LoVo (cell line): ENCODE measurements at regions not wholly inside any gene's neighbourhood (a gene's known extent, or its start where the extent isn't known, plus 50 kb on each side); places are given as distances from the start of the nearest gene placed in this dataset.

Experiments
- DNase-seq: peaks from one replicate; pipeline ENCODE4 v3.0.0-alpha.2; 2016; ENCODE audit warnings: low spot score

DNA sequence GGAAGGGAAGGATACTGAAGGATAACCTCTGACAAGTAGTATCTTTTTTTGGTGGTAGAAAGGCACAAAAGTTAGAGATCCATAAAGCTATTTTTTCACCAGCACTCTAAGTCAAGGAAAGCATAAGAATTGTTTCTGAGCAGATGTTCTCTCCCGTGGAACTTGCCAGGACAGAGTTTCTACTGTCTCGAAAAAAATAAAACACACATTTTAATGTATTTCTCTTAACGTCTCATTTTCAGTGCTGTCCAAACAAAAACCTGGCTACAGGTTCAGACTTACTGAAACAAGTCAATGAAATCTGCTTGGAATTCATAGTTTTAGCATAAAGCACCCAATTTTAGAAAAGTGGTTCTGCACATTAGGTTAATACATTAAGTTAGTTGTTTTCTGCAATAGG, 338.3 kb downstream of the LTN1 start:
- no peak for DNase-seq

DNA sequence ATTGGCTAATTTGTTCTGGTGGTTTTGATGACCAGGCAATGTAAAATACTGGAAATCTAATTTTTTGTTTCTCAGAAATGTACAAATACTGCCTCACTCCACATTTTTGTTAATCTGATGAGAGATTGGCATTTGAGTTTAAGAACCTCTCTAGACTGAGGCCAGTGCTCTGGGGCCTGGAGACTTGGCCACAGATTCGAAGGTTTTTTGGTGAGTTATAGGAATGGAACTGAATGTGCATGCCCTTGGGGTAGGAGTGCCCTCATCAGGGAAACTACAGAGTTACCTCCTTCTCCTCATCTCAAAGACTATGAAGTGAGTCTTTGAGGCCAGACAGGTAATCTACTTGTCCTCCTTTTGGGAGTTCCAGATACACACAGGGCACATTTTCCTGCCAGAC, 347.9 kb downstream of the LTN1 start:
- DNase-seq, result no peak

DNA sequence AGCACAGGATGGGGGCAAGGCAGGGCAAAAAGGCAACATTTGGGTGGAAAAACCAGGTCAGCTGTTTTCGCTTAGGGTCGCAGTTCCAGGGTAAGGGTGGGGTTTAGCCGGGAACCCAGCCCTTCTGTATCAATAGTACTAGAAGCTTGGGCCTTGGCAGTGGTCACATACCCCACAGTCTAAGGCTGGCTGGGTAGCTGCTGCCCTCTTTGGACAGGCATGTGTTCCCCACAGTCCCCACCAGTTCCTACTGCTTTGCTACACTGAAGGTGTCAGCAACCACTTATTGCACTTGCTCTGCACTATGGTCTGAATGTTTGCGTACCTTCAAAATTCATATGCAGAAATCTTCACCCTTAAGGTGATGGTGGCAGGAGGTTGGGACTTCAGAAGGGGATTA, 349.8 kb downstream of the LTN1 start:
- DNase-seq, result no peak

DNA sequence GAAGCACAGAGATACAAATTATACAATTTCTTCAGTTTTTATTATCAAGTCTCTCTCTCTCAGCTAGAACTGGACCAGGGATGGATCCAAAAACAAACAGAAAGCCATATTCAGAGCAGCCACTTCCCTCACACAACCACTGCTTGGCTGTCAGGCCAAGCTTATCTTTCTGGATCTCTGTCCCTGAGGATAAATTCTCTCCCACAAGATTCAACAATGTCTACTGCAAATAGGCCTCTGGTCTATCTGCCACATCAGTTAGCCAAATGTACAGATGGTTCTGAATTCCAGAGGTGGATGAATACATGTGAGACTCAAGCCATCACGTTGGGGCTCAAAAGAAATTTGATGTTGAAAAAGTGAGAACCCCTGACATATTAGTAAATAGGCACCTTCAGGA, 350.9 kb downstream of the LTN1 start:
- no peak for DNase-seq

DNA sequence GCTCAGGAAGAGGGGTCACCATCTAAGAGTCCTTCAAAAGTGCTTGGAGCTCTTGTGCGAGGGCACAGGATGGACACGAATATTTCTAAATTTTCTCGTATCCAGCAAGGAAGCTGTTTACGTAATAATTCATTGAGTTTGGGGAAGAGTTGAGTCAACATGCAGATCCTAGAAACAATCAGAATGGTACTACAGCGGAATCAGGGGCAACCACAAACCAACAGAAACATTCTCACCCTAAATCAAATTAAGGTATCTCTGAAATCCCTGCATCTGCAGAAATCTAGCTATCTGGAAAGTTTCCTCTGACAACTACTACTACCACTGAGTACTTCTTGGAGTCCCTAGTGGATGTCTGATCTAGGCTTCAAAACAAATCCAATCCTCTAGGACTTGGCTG, 352.4 kb downstream of the LTN1 start:
- DNase-seq, result no peak

DNA sequence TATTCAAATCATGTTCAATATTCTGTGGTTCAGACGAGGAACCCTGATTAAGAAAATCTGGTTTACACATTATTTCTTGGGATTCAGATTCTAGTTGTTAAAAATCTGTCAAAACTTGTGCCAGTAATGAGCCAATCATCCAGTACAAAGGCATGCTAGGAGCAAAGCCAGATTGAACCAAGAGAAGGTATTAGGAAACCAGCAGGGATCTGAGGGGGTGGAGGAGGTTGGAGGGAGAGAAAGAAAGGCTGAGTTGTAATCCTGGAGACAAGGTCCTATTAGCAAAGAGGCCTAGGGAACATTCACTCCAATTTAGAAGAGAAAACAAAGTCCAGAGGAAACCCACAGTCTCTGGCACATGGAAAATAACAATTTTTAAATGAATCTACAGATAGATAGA, 352.9 kb downstream of the LTN1 start:
- no peak for DNase-seq

DNA sequence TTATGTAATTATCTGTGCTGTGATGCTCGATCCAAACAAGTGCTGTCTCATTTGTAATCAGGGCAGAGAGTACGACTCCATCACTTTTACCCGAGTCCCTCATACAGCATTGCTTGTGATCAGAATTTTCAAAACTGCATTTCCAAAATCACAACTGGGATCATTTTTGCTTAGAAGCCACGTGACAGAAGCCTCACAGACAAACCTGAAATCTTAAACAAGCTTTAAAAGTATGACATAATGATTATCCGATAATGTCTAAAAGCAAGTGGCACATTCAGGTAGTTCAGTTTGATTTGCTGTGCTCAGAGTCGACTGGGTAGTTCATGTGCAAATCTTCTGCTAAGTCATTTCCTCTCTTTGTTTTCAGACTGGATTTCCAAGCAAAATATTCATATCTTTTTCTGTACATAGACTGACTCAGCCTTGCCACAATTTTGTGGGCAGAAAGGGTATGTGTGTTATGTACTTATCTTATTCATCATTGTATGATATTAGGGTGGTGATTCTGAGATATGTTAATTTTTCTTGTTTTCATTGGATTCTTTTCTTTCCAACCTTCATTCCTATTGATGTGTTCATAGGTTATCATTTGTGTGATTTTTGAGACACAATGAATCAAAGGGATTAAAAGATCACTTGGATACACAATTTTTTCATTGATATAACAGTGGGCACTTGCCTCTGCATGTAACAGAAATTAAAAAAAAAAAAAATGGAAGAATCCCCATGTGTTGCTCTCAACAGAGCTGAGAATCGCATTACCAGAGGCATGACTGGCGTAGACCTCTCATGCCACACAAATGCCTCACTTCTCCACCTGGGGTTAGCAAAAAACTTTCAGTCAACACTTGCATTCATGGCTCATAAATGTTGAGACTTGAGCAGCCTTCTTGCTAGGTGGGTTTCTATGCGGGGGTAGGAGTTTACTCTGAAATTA, 355.7 kb downstream of the LTN1 start:
- DNase-seq, result no peak

DNA sequence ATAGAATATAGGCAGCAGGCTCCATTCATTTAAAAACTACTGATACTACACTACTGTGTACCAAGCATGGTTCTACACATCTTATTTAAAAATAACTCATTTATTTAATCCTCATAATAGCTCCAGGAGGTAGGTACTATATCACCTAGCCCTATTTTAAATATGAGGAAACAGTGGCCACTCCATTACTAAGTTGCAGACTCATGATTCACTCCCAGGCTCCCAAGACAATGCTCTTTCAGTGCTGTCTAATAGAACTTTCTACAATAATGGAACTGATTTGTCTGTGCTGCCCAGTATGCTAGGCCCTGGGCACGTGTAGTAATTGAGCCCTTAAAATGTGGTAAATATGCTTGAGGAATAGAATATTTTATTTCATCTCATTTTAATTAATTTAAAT, 357.1 kb downstream of the LTN1 start:
- no peak for DNase-seq

DNA sequence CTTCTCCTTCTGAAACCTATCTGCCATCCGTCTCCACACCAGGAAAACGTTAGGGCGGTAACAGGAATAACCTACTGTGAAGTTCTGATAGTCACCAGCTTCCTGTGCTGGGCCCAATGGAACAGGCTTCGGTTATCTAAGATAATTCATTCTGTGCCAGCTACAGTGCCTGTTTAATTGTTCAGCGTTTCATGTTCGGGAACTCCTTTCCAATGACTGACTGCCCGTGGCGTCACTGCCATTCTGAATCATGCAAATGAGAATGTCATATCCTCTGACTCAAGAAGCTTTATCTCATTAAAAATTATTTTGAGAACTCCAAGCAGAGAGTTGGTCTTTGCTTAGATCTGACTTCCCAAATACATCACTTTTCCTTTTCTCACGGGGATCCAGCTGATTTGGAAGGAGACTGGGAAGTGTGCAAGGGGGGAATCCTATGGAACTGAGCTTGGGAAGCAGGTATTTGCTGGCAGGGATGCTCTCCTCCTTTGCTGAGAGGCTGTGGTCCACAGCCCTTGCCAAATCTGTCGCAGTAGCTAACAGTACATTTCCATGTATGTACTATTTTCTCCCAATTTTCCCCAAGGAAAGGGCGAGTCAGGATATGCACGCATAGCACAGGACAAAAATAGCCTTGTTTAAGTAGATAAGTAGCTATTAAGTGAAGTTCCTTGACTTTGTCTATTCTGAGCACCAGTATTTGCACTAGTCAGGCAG, 358.7 kb downstream of the LTN1 start:
- DNase-seq, result no peak

DNA sequence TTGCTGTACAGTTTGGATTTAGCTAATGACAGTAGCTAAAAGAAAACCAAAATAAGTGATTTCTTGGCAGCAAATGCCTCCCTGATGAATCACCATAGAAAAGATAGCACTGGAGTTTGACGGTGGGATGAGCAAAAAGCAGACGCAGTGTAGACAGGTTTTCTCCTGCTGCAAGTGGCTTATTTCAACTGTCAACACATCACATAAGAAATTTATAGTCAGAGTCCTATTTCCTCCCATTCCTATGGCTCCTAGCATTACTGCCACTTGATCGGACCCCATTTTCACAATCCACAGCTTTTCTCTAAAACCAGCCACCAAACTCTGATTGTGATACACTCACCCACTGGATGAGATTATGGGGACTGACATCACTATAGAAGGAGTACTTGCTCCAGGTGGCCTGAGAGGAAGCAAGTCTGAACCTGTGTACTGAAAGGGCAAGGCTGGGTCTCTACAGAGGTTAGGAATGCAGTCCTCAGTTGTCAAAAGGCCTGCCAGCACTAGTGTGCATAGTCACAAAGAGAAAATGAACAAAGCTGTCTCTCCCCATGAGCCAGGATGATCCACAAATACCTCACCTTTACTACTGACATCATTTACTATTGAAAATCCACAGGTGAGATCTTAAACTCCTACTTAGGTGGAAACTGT, 359.8 kb downstream of the LTN1 start:
- DNase-seq, result no peak

DNA sequence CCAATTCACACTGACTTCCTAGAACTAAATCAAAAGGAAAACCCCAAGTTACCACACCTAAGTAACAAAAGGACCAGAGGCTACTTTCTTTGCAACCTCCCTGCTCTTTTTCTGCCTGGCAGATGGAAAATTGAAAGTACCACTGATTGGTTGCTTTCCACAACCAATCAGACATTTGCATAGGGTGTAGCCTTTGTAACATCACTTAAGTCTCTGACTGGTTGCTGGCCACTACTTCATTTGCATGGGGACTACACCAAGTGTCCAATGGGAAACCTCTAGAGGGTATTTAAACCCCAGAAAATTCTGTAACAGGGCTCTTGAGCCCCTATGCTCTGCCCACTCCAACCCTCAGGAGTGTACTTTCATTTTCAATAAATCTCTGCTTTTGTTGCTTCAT, 365.0 kb downstream of the LTN1 start:
- DNase-seq, result no peak

DNA sequence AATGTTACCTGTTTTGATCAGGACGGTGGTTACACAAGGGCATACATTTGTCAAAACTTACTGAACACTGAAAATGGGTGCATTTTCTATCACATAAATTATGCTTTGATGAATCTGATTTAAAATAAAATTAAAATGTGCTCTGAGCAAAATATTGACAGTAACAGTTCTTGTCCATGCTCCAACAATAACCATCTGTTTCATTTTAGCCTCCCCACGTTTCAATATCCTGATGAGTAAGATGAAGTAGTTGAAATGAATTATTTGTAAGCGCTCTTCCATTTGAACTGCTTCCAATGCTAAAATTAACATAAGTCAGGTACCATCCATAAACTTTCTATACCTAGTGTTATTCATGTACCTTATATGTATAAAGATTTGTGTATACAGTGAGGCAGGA, 365.4 kb downstream of the LTN1 start:
- no peak for DNase-seq

DNA sequence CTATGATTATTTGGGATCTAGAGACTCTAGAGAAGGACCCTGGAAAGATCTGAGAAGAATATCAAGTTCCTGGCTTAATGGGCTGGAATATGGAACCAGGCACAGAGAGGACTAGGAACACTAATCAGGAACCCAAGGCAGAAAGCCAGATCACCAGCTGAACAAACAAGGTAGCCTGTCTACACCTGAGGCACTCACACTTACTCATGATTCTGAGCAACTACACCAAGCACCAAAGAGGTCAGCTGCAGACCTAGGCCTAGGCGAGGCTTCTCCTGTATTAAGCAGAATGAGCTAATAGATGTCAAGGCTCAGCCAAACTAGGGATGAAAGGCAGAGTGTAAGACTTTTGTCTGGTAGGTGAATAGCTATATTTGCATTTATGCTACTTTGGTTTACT, 368.1 kb downstream of the LTN1 start:
- DNase-seq, result no peak

DNA sequence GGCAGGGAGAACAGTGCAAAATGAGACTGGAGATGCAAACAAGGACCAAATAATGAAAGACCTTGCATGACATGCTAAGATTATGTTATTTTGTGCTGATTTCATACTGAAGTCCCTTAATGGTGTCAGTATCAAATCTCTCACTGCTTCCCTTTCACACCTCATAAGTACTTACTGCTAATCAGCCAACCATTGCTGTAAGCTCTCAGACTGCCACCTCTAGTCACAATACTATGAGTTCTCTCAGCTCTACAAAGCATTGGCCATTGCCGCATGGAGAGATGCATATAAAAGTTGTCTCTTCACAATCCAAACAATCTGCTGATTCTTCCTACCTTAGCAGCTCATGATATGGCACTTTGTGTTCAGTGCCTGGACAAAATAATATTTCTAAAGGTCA, 375.4 kb downstream of the LTN1 start:
- no peak for DNase-seq

DNA sequence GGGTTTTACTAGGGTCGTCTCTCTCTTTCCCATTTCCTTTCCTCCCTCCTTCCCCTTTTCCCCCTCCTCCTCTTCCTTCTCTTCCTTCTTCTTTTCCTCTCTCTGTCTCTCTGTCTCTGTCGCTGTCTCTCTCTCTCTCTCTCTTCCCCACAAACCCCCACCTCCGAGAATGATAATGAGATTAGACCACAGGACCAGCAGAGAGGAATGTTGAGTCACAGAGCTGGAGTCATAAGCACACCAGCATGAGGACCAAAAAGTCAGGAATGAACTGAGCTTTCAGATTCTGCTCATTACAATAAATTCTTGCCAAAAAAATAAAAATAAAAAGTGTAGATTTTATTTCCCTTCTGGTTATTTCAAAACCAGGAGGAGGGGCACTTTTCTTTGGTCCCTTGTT, 377.4 kb downstream of the LTN1 start:
- no peak for DNase-seq

DNA sequence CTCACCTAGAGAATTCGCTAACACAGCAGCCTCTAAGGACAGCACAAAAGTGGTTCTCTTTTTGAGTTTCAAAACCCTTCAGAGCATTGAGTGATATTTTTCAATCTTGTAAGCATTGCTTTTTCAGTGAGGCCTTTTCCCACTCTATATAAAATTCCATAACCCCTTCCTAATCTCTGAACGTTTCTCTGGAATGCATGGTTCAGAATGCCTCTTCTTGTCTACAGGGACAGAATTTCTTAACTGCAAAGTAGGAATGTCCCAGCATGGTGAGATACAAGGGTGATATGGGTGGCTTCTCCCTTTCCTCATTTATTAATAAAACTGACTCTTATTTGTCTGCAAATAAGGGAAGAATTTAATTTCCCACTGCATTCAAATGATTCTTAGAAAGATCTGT, 377.9 kb downstream of the LTN1 start:
- DNase-seq, result no peak

DNA sequence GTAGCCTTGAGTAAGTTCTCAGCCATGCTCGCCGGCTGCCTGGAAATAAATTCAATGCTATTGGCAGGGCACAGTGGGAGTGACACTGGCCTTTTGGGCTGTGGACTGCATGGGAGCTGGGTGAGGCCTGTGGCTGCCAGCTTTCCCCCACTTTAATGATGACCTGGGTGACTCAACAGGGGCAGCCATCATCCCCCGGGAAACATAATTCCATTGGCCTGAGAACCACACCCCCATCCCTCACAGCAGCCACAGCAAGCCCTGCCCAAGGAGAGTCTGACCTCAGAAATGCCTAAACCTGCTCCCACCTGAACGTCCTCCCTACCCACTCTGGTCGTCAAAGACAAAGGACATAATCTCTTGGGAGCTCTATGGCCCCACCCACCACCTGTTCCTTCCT, 384.0 kb downstream of the LTN1 start:
- DNase-seq, result no peak

DNA sequence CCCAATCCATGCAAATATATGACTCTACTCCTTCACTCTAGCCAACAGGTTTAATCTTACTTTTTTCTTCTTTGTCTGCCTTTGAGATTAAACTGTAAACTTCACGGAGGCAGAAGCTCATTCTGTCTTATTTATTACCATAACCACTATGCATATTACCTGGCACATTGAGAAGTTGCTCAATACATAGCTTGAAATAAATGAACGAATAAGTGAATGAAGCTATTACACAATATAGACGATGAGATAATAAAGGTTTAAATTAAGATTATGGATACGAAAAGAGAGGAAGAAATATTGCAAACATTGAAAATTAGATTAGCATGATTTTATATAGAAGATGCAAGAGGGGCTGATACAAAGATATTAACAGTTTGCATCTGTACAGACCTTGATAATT, 385.1 kb downstream of the LTN1 start:
- no peak for DNase-seq

DNA sequence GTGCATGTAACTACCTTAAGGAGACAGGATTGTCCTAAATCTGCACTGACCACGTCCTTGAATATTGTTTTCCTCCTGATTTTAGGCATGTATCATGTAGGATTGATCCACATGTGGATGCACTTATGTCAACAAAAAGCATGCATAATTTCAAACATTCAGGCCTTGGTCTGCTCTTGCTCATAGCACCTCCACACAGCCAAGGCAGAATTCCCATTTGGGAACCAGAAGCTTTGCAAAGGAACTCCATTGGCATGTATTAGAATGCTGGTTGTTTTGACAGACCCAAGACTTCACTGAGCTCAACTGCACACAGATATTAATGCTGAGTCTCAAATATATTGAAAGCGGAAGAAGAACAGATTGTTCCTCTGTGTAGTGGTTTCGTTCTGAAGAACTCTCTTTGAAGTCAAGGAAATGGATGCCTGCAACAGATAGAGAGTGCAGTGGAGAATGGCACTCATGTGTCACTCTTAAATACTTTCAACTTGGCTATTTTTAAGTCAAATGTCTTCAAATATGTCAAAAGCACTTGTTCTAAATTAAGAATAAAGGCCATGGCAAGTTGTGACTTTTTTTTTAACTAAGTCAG, 387.6 kb downstream of the LTN1 start:
- no peak for DNase-seq

DNA sequence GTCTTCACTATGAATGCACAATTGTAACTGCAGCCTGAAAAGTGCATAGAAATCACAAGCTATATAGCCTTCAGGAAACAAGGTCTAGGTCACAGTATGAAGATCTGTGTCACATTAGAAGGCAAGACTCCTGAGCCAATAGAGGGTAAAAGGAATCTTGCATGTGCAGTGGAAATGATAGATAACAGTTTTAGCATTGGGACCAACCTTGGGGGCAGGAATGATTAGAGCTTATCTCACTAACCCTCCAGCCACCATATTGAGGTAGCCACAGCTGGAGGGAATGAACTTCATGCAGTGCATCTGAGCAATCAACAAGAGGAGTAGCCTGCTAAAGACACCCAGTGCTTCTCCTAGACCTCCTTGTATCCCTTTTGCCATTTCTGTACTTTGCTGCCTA, 390.1 kb downstream of the LTN1 start:
- DNase-seq, result no peak

DNA sequence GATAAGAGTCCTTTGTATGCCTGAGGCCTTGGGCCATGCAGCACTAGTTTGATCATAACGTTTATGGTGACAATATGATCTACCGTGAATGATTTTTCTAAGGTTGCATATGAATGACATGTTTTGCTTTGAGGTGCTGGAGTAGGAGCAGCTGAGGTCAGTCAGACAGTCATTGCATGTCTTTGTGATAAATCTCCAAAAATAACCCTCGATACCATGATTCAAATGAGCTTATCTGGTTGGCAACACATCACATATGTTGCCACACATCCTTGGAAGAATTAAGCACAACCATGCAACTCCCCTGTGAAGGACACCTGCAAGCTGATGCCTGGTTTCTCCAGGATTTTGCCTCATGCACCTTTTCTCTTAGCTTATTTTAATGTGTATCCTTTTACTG, 394.5 kb downstream of the LTN1 start:
- no peak for DNase-seq

DNA sequence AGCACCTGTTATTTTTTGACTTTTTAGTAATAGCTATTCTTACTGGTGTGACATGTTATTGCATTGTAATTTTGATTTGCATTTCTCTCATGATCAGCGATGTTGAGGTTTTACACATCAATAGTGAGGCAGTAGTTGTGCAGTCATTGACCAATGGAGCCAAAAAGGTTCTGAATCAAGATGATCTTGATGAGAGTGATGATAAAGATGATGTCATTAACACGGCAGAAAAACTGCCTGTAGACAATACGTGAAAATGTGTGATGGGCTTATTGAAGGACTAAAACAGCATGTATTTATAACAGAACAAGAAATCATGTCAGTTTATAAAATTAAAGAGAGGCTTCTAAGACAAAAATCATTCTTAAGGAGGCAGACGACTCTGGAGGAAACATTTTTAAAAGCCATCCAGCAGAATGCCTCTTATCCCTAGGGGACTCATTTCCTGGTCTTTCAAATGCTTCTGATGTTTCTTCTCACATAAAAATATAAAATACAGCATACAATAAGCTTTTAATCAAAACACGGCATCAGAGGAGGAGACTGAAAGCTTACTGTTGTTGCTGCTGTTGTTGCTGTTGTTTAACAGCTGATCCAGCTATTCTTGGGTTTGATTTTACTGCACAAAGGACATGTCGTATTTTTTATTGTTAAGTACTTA, 400.3 kb downstream of the LTN1 start:
- DNase-seq, result no peak
